Kidney (tissue), 13 donors: ENCODE measurements at regions not wholly inside any gene's neighbourhood (a gene's known extent, or its start where the extent isn't known, plus 50 kb on each side); places are given as distances from the start of the nearest gene placed in this dataset.

ENCODE experiments used
- DNase-seq, 5 donors: peaks; one replicate each; pipeline ENCODE4 v3.0.0-alpha.2; 2013 to 2020
- FAIRE-seq: peaks from 2 replicates; lab custom pipeline; 2012; peaks lifted over from hg19 to GRCh38; lab: Jason Lieb, UNC
- H3K27ac ChIP-seq, 2 donors: one replicate each; pipeline ENCODE4 v1.7.0; 2013; ENCODE audit warnings: low read depth in 2 of 2, low read length in 2 of 2, inconsistent platforms in 1 of 2
- H3K27me3 ChIP-seq: one replicate; pipeline ENCODE4 v1.7.1; 2013; ENCODE audit warnings: low read length, inconsistent platforms; ENCODE audit not compliant: control insufficient read depth, insufficient read depth
- H3K36me3 ChIP-seq, 3 donors: one replicate each; pipeline versions ENCODE4 v1.7.0 to v1.7.1; 2013; ENCODE audit warnings: low read length in 3 of 3, control low read depth in 1 of 3, inconsistent platforms in 1 of 3; ENCODE audit not compliant: insufficient read depth in 3 of 3, control insufficient read depth in 2 of 3
- H3K4me1 ChIP-seq, 3 donors: one replicate each; pipeline versions ENCODE4 v1.7.0 to v1.7.1; 2013; ENCODE audit warnings: low read length in 3 of 3, inconsistent platforms in 1 of 3, low read depth in 1 of 3; ENCODE audit not compliant: control insufficient read depth in 2 of 3, insufficient read depth in 2 of 3
- H3K4me3 ChIP-seq, 3 donors: one replicate each; pipeline versions ENCODE4 v1.7.0 to v1.8.1; 2013; ENCODE audit warnings: low read length in 3 of 3, control low read depth in 1 of 3, inconsistent platforms in 1 of 3
- H3K9ac ChIP-seq, 3 donors: one replicate each; pipeline versions ENCODE4 v1.7.0 to v1.7.1; 2013; ENCODE audit warnings: low read length in 3 of 3, control low read depth in 1 of 3, inconsistent platforms in 1 of 3
- H3K9me3 ChIP-seq, 3 donors: one replicate each; pipeline versions ENCODE4 v1.7.0 to v1.7.1; 2013; ENCODE audit warnings: low read length in 3 of 3, control low read depth in 1 of 3, inconsistent platforms in 1 of 3; ENCODE audit not compliant: control insufficient read depth in 2 of 3, insufficient read depth in 1 of 3
- CTCF ChIP-seq: IDR thresholded peaks from 3 replicates; pipeline ENCODE4 v1.5.1; 2012; ENCODE audit warnings: mild to moderate bottlenecking, moderate library complexity, borderline replicate concordance; ENCODE audit not compliant: insufficient read depth; ENCODE audit errors: extremely low read depth
- intact Hi-C: fragments of 100-400 bp; cut with DNase I; formaldehyde crosslinking; loops from one replicate; pipeline ENCODE4 v1.11.1; 2022
- donor health status: control.
- donor health status: control.
- donor health status: control.
- donor health status: control.
- donor health status: control.
- donor health status: DM: yes; HTN: yes; CAD: no.
- donor health status: Normal renal cell carcinoma (clear cell type).

GRCh38 chr10:36559412-36560400 lies 565.7 kb upstream of the ANKRD30A start:
- no peaks in the 10 kb centered on the region for H3K4me1 ChIP-seq
- FAIRE-seq, result no peak
- intact Hi-C loops, result no loop called here
- TF ChIP-seq CTCF, result no peak
- no peak overlapping the region for H3K27ac ChIP-seq
- no peaks in the 10 kb centered on the region for H3K36me3 ChIP-seq
- H3K4me3 ChIP-seq, result no peak overlapping the region
- H3K9ac ChIP-seq, result no peak overlapping the region
- peak in 1 of 5 donors; percentile 6 for DNase-seq
- no peaks in the 10 kb centered on the region for H3K9me3 ChIP-seq
- no peaks in the 10 kb centered on the region for H3K27me3 ChIP-seq

GRCh38 chr10:36556468-36556867 lies 568.9 kb upstream of the ANKRD30A start:
- no peaks in the 10 kb centered on the region for H3K27me3 ChIP-seq
- H3K4me3 ChIP-seq, result no peak overlapping the region
- no peak for TF ChIP-seq CTCF
- no peaks in the 10 kb centered on the region for H3K4me1 ChIP-seq
- H3K9ac ChIP-seq, result no peak overlapping the region
- DNase-seq, result no peak
- intact Hi-C loops, result no loop called here
- no peaks in the 10 kb centered on the region for H3K9me3 ChIP-seq
- no peak overlapping the region for H3K27ac ChIP-seq
- no peaks in the 10 kb centered on the region for H3K36me3 ChIP-seq
- no peak for FAIRE-seq

- H3K27ac ChIP-seq, result no peak overlapping the region
- intact Hi-C loops, result no loop called here
- no peaks in the 10 kb centered on the region for H3K27me3 ChIP-seq
- no peaks in the 10 kb centered on the region for H3K4me1 ChIP-seq
- no peak for DNase-seq
- H3K9ac ChIP-seq, result no peak overlapping the region
- no peak for FAIRE-seq
- no peak for TF ChIP-seq CTCF
- no peak overlapping the region for H3K4me3 ChIP-seq
- no peaks in the 10 kb centered on the region for H3K9me3 ChIP-seq
- H3K36me3 ChIP-seq, result no peaks in the 10 kb centered on the region
Measured at GRCh38 chr10:36555036-36555435, 570.4 kb upstream of the ANKRD30A start.
